IMR-90 (cell line): ENCODE measurements at regions not wholly inside any gene's neighbourhood (a gene's known extent, or its start where the extent isn't known, plus 50 kb on each side); places are given as distances from the start of the nearest gene placed in this dataset.

ENCODE experiments used
- ATAC-seq: fragments of 200-7000 bp; cut with Tn5 transposase; 2 replicates; pipeline ENCODE4 v1.9.1; 2020; ENCODE audit warnings: low read depth, mild to moderate bottlenecking, moderate library complexity
- BruUV-seq: library from RNA; stranded (reverse); fragments of 400-500 nt; replicated peaks from 2 replicates; lab custom pipeline; 2021; lab: Mats Ljungman, UMichigan
- CTCF ChIA-PET: fragments of 300-600 bp; formaldehyde crosslinking; extraction: SDS; loops from one replicate; lab custom pipeline; 2021; ENCODE audit warnings: antibody characterized with exemption; lab: Yijun Ruan, JAX
- POLR2A ChIA-PET: fragments of 300-600 bp; sonication (Branson Sonifier 250); formaldehyde crosslinking; loops from one replicate; lab custom pipeline; 2022; ENCODE audit warnings: antibody characterized with exemption; ENCODE audit not compliant: unreplicated experiment; lab: Charles Lee
- DNase-seq: peaks from one replicate; pipeline ENCODE4 v3.0.0; 2013
- H2AFZ ChIP-seq: replicated peaks from 2 replicates; pipeline ENCODE3; 2013; ENCODE audit warnings: low read length, mild to moderate bottlenecking; ENCODE audit not compliant: poor library complexity
- H2AK5ac ChIP-seq: 2 replicates; pipeline ENCODE4 v1.6.1; 2013; ENCODE audit warnings: low read depth, low read length, inconsistent platforms
- H2AK9ac ChIP-seq: replicated peaks from 2 replicates; pipeline ENCODE3; 2013; ENCODE audit warnings: mild to moderate bottlenecking, low read depth, low read length, moderate library complexity; ENCODE audit not compliant: poor library complexity
- H2BK120ac ChIP-seq: 2 replicates; pipeline ENCODE4 v1.6.1; 2013; ENCODE audit warnings: low read depth, low read length, inconsistent platforms
- H2BK15ac ChIP-seq: 3 replicates; pipeline ENCODE4 v1.6.1; 2013; ENCODE audit warnings: low read depth, low read length, inconsistent platforms
- H2BK20ac ChIP-seq: 2 replicates; pipeline ENCODE4 v1.6.1; 2013; ENCODE audit warnings: low read depth, mild to moderate bottlenecking, inconsistent platforms, low read length, moderate library complexity
- H2BK5ac ChIP-seq: 2 replicates; pipeline ENCODE4 v1.6.1; 2013; ENCODE audit warnings: mild to moderate bottlenecking, low read depth, low read length, inconsistent platforms; ENCODE audit not compliant: poor library complexity, severe bottlenecking
- H3K14ac ChIP-seq: replicated peaks from 2 replicates; pipeline ENCODE4 v1.6.1; 2013; ENCODE audit warnings: low read depth, low read length, inconsistent platforms
- H3K18ac ChIP-seq: 2 replicates; pipeline ENCODE4 v1.6.1; 2013; ENCODE audit warnings: low read depth, low read length, control low read depth
- H3K23ac ChIP-seq: 2 replicates; pipeline ENCODE4 v1.6.1; 2013; ENCODE audit warnings: low read depth, low read length, inconsistent platforms
- H3K27ac ChIP-seq: 2 replicates; pipeline ENCODE4 v1.5.1; 2013; ENCODE audit warnings: mild to moderate bottlenecking, control low read depth, low read length; ENCODE audit not compliant: insufficient read depth
- H3K27me3 ChIP-seq: 2 replicates; pipeline ENCODE4 v1.6.1; 2013; ENCODE audit warnings: low read length; ENCODE audit not compliant: control insufficient read depth, insufficient read depth
- H3K36me3 ChIP-seq: 2 replicates; pipeline ENCODE4 v1.6.1; 2013; ENCODE audit warnings: low read length, mixed read lengths; ENCODE audit not compliant: control insufficient read depth, insufficient read depth
- H3K4ac ChIP-seq: 2 replicates; pipeline ENCODE4 v1.6.1; 2013; ENCODE audit warnings: low read depth, low read length, inconsistent platforms
- H3K4me1 ChIP-seq: 2 replicates; pipeline ENCODE4 v1.6.1; 2013; ENCODE audit warnings: low read length, mixed read lengths; ENCODE audit not compliant: control insufficient read depth, insufficient read depth
- H3K4me2 ChIP-seq: 2 replicates; pipeline ENCODE4 v1.6.1; 2013; ENCODE audit warnings: low read depth, mild to moderate bottlenecking, control low read depth, low read length, moderate library complexity
- H3K4me3 ChIP-seq: 2 replicates; pipeline ENCODE4 v1.5.1; 2013; ENCODE audit warnings: low read depth, mild to moderate bottlenecking, control low read depth, low read length, moderate library complexity; ENCODE audit not compliant: insufficient read depth
- H3K56ac ChIP-seq: 2 replicates; pipeline ENCODE4 v1.6.1; 2013; ENCODE audit warnings: low read length, inconsistent platforms; ENCODE audit not compliant: insufficient read depth; ENCODE audit errors: extremely low read depth
- H3K79me1 ChIP-seq, 2 experiments: 2 replicates each; pipeline ENCODE4 v1.6.1; 2013; ENCODE audit warnings: low read length in 2 of 2, inconsistent platforms in 1 of 2, low read depth in 1 of 2
- H3K9ac ChIP-seq: 2 replicates; pipeline ENCODE4 v1.6.1; 2013; ENCODE audit warnings: low read depth, low read length, control low read depth
- H3K9me1 ChIP-seq: 2 replicates; pipeline ENCODE4 v1.6.1; 2013; ENCODE audit warnings: low read length, inconsistent platforms; ENCODE audit not compliant: insufficient read depth
- H3K9me3 ChIP-seq: 2 replicates; pipeline ENCODE4 v1.6.1; 2013; ENCODE audit warnings: low read length; ENCODE audit not compliant: control insufficient read depth, insufficient read depth
- H4K20me1 ChIP-seq: 2 replicates; pipeline ENCODE4 v1.6.1; 2013; ENCODE audit warnings: low read length, inconsistent platforms; ENCODE audit not compliant: insufficient read depth
- H4K5ac ChIP-seq: 2 replicates; pipeline ENCODE4 v1.6.1; 2013; ENCODE audit warnings: mild to moderate bottlenecking, low read depth, low read length, control low read depth
- H4K8ac ChIP-seq, 2 experiments: 2 replicates each; pipeline ENCODE4 v1.6.1; 2013; ENCODE audit warnings: low read depth in 2 of 2, low read length in 2 of 2, control low read depth in 1 of 2, inconsistent platforms in 1 of 2
- H4K91ac ChIP-seq: 2 replicates; pipeline ENCODE4 v1.6.1; 2013; ENCODE audit warnings: low read depth, low read length, inconsistent platforms; ENCODE audit not compliant: insufficient read depth
- BHLHE40 ChIP-seq: fragments of 150-350 bp; IDR thresholded peaks from 2 replicates; pipeline ENCODE4 v1.6.1; 2016; ENCODE audit warnings: mild to moderate bottlenecking, low read depth, low read length
- CEBPB ChIP-seq: IDR thresholded peaks from 2 replicates; pipeline ENCODE4 v1.6.1; 2012; ENCODE audit warnings: low read depth, low read length, improper control_type of control experiment
- CHD1 ChIP-seq: IDR thresholded peaks from 2 replicates; pipeline ENCODE4 v1.6.1; 2012; ENCODE audit warnings: low read depth, low read length, improper control_type of control experiment
- FOS ChIP-seq: fragments of 150-350 bp; IDR thresholded peaks from 2 replicates; pipeline ENCODE4 v1.6.1; 2016; ENCODE audit warnings: low read depth, low read length
- MAFK ChIP-seq: IDR thresholded peaks from 2 replicates; pipeline ENCODE4 v1.6.1; 2012; ENCODE audit warnings: low read depth, low read length, improper control_type of control experiment
- MAZ ChIP-seq: IDR thresholded peaks from 2 replicates; pipeline ENCODE4 v1.6.1; 2012; ENCODE audit warnings: low read depth, mild to moderate bottlenecking, low read length, improper control_type of control experiment, moderate library complexity, borderline replicate concordance
- MXI1 ChIP-seq: IDR thresholded peaks from 2 replicates; pipeline ENCODE4 v1.6.1; 2012; ENCODE audit warnings: low read depth, mild to moderate bottlenecking, low read length, moderate library complexity, borderline replicate concordance
- NFE2L2 ChIP-seq: fragments of 150-350 bp; IDR thresholded peaks from 2 replicates; pipeline ENCODE4 v1.6.1; 2016; ENCODE audit warnings: low read depth, mild to moderate bottlenecking, low read length
- POLR2A ChIP-seq: IDR thresholded peaks from 2 replicates; pipeline ENCODE4 v1.6.1; 2012; ENCODE audit warnings: mild to moderate bottlenecking, low read depth, low read length
- RAD21 ChIP-seq: IDR thresholded peaks from 2 replicates; pipeline ENCODE4 v1.6.1; 2012; ENCODE audit warnings: low read length, improper control_type of control experiment
- RFX5 ChIP-seq: IDR thresholded peaks from 2 replicates; pipeline ENCODE4 v1.8.0; 2012; ENCODE audit warnings: low read depth, mild to moderate bottlenecking, low read length, moderate library complexity
- SMC3 ChIP-seq: fragments of 150-350 bp; IDR thresholded peaks from 2 replicates; pipeline ENCODE4 v1.6.1; 2016; ENCODE audit warnings: low read depth, mild to moderate bottlenecking, antibody characterized with exemption, low read length, moderate library complexity
- WGBS, 2 experiments: methylation state at CpG; one replicate each; pipeline versions ENCODE4 v1.1.5 to v1.1.7; 2013; ENCODE audit warnings: missing lambda C conversion rate in 2 of 2; ENCODE audit not compliant: insufficient read length in 1 of 2; ENCODE audit errors: extremely low coverage in 2 of 2; 5-methylcytosine and 5-hydroxymethylcytosine counted together
- dilution Hi-C: fragments of 300-500 bp; cut with HindIII; formaldehyde crosslinking; loops from one replicate; pipeline ENCODE4 v1.14.3; 2018; ENCODE audit warnings: low sequenced_read_pairs; ENCODE audit not compliant: unreplicated experiment
- in situ Hi-C: fragments of 300-500 bp; cut with MboI; formaldehyde crosslinking; loops from 3 replicates; pipeline ENCODE4 v1.14.3; 2019; ENCODE audit warnings: low sequenced_read_pairs, inconsistent platforms, mixed read lengths
- intact Hi-C: fragments of 100-400 bp; cut with micrococcal nuclease; formaldehyde crosslinking; loops from 2 replicates; pipeline ENCODE4 v1.10.0; 2022
- TF ChIP-seq, protein P1 (sequence below): fragments of 150-350 bp; IDR thresholded peaks from 2 replicates; pipeline ENCODE4 v1.6.1; 2016; ENCODE audit warnings: low read depth, mild to moderate bottlenecking, low read length, moderate library complexity, borderline replicate concordance
- TF ChIP-seq, protein P2 (sequence below): fragments of 150-350 bp; IDR thresholded peaks from 2 replicates; pipeline ENCODE4 v1.6.1; 2017; ENCODE audit warnings: mild to moderate bottlenecking, antibody characterized with exemption, low read length, low read depth
- TF ChIP-seq, protein P3 (sequence below): conservative IDR thresholded peaks from 2 replicates; pipeline ENCODE4 v1.5.1; 2012; ENCODE audit warnings: mild to moderate bottlenecking, low read depth, low read length, improper control_type of control experiment

- intact Hi-C loops (no loop called here), in situ Hi-C loops (no loop called here), dilution Hi-C loops (no loop called here)
- H3K4ac ChIP-seq = no peak overlapping the region
- H2AFZ ChIP-seq = no peak overlapping the region
- no peak overlapping the region for H3K9ac ChIP-seq
- no peaks in the 10 kb centered on the region for H4K20me1 ChIP-seq
- CTCF ChIA-PET = no interaction called here
- no peak overlapping the region for H4K5ac ChIP-seq
- DNase-seq = no peak
- BruUV-seq = no TSS peak
- POLR2A ChIA-PET = no interaction called here
- no peak overlapping the region for H4K8ac ChIP-seq
- no peak for TF ChIP-seq FOS
- TF ChIP-seq, protein P1, sequence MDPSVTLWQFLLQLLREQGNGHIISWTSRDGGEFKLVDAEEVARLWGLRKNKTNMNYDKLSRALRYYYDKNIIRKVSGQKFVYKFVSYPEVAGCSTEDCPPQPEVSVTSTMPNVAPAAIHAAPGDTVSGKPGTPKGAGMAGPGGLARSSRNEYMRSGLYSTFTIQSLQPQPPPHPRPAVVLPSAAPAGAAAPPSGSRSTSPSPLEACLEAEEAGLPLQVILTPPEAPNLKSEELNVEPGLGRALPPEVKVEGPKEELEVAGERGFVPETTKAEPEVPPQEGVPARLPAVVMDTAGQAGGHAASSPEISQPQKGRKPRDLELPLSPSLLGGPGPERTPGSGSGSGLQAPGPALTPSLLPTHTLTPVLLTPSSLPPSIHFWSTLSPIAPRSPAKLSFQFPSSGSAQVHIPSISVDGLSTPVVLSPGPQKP = no peak
- no peak for TF ChIP-seq RAD21
- TF ChIP-seq MAZ = no peak
- TF ChIP-seq, protein P2, sequence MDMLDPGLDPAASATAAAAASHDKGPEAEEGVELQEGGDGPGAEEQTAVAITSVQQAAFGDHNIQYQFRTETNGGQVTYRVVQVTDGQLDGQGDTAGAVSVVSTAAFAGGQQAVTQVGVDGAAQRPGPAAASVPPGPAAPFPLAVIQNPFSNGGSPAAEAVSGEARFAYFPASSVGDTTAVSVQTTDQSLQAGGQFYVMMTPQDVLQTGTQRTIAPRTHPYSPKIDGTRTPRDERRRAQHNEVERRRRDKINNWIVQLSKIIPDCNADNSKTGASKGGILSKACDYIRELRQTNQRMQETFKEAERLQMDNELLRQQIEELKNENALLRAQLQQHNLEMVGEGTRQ = no peak
- no peak for TF ChIP-seq MXI1
- no peak for TF ChIP-seq NFE2L2
- no peak for TF ChIP-seq RFX5
- TF ChIP-seq, protein P3, sequence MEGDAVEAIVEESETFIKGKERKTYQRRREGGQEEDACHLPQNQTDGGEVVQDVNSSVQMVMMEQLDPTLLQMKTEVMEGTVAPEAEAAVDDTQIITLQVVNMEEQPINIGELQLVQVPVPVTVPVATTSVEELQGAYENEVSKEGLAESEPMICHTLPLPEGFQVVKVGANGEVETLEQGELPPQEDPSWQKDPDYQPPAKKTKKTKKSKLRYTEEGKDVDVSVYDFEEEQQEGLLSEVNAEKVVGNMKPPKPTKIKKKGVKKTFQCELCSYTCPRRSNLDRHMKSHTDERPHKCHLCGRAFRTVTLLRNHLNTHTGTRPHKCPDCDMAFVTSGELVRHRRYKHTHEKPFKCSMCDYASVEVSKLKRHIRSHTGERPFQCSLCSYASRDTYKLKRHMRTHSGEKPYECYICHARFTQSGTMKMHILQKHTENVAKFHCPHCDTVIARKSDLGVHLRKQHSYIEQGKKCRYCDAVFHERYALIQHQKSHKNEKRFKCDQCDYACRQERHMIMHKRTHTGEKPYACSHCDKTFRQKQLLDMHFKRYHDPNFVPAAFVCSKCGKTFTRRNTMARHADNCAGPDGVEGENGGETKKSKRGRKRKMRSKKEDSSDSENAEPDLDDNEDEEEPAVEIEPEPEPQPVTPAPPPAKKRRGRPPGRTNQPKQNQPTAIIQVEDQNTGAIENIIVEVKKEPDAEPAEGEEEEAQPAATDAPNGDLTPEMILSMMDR = no peak
- no peak for TF ChIP-seq MAFK
- no peak for TF ChIP-seq BHLHE40
- no peak for TF ChIP-seq CEBPB
- no peak for TF ChIP-seq CHD1
- no peak for TF ChIP-seq POLR2A
- TF ChIP-seq SMC3 = no peak
- no peak overlapping the region for H2BK5ac ChIP-seq
- H3K9me3 ChIP-seq = peaks cover 8% of the 10 kb centered on the region; the same call in 1 of the 2 replicates
- WGBS, 2 experiments = 34% methylated on average over 2 of the region's 2 CpGs; no CpG with 5 or more reads in 1 of the 2 experiments
- H3K36me3 ChIP-seq = no peaks in the 10 kb centered on the region
- H3K27me3 ChIP-seq = no peaks in the 10 kb centered on the region
- H3K27ac ChIP-seq = no peak overlapping the region
- H3K9me1 ChIP-seq = no peaks in the 10 kb centered on the region
- H2AK9ac ChIP-seq = no peak overlapping the region
- no peak overlapping the region for H4K91ac ChIP-seq
- H2BK120ac ChIP-seq = no peak overlapping the region
- no peak overlapping the region for H2AK5ac ChIP-seq
- no peak overlapping the region for H3K4me2 ChIP-seq
- H3K79me1 ChIP-seq = no peaks in the 10 kb centered on the region
- no peak overlapping the region for H2BK20ac ChIP-seq
- no peak overlapping the region for H3K18ac ChIP-seq
- no peaks in the 10 kb centered on the region for H3K4me1 ChIP-seq
- no peak overlapping the region for H3K56ac ChIP-seq
- no peak overlapping the region for H2BK15ac ChIP-seq
- H3K14ac ChIP-seq = no peak overlapping the region
- H3K4me3 ChIP-seq = no peak overlapping the region
- ATAC-seq = no peak
- no peak overlapping the region for H3K23ac ChIP-seq
Measured at GRCh38 chr16:60180609-60181008, 1446.5 kb upstream of the GOT2 start.
